Loucy (cell line): ENCODE measurements at regions not wholly inside any gene's neighbourhood (a gene's known extent, or its start where the extent isn't known, plus 50 kb on each side); places are given as distances from the start of the nearest gene placed in this dataset.

ENCODE experiments used
- H2AFZ ChIP-seq: fragments of 200-600 bp; sonication (generic); 2 replicates; pipeline ENCODE4 v1.6.0; 2016; ENCODE audit warnings: antibody characterized with exemption, mild to moderate bottlenecking, low read length, moderate library complexity
- H3F3A ChIP-seq: fragments of 200-600 bp; 2 replicates; pipeline ENCODE4 v1.6.0; 2016; ENCODE audit warnings: antibody characterized with exemption, low read depth, mild to moderate bottlenecking
- H3K27me3 ChIP-seq: fragments of 200-600 bp; sonication (generic); 2 replicates; pipeline ENCODE4 v1.6.1; 2014; ENCODE audit warnings: low read length, mild to moderate bottlenecking; ENCODE audit not compliant: insufficient read depth, poor library complexity, severe bottlenecking
- H3K36me3 ChIP-seq: fragments of 200-600 bp; sonication (generic); 2 replicates; pipeline ENCODE4 v1.6.1; 2016; ENCODE audit warnings: low read length; ENCODE audit not compliant: insufficient read depth
- H3K4me1 ChIP-seq: fragments of 200-600 bp; sonication (generic); 2 replicates; pipeline ENCODE4 v1.5.1; 2014; ENCODE audit warnings: low read length, mild to moderate bottlenecking; ENCODE audit not compliant: insufficient read depth, poor library complexity, severe bottlenecking
- H3K4me2 ChIP-seq: fragments of 200-600 bp; sonication (generic); 2 replicates; pipeline ENCODE4 v1.6.0; 2014; ENCODE audit warnings: antibody characterized with exemption, low read length, low read depth, mild to moderate bottlenecking; ENCODE audit not compliant: poor library complexity, severe bottlenecking
- H3K4me3 ChIP-seq: fragments of 200-600 bp; sonication (generic); 2 replicates; pipeline ENCODE4 v1.5.1; 2014; ENCODE audit warnings: low read length, mild to moderate bottlenecking, mixed read lengths; ENCODE audit not compliant: poor library complexity, severe bottlenecking
- H3K79me2 ChIP-seq: fragments of 200-600 bp; sonication (generic); 2 replicates; pipeline ENCODE4 v1.6.1; 2014; ENCODE audit warnings: low read length; ENCODE audit not compliant: insufficient read depth
- H3K9ac ChIP-seq: fragments of 200-600 bp; sonication (generic); 2 replicates; pipeline ENCODE4 v1.6.0; 2014; ENCODE audit warnings: mild to moderate bottlenecking, low read depth, low read length, moderate library complexity; ENCODE audit not compliant: poor library complexity, severe bottlenecking
- H3K9me2 ChIP-seq: fragments of 200-600 bp; sonication (generic); replicated peaks from 2 replicates; pipeline ENCODE4 v1.6.1; 2016; ENCODE audit warnings: low read depth, low read length, mixed read lengths
- H3K9me3 ChIP-seq: fragments of 200-600 bp; sonication (generic); 2 replicates; pipeline ENCODE4 v1.6.1; 2014; ENCODE audit warnings: mild to moderate bottlenecking, antibody characterized with exemption, low read length, low read depth; ENCODE audit not compliant: insufficient read depth
- H4K20me1 ChIP-seq: fragments of 200-600 bp; sonication (generic); 2 replicates; pipeline ENCODE4 v1.6.0; 2014; ENCODE audit warnings: antibody characterized with exemption, low read length, mild to moderate bottlenecking; ENCODE audit not compliant: insufficient read depth, poor library complexity, severe bottlenecking
- EZH2phosphoT487 ChIP-seq: fragments of 200-600 bp; IDR thresholded peaks from 2 replicates; pipeline ENCODE4 v1.6.1; 2018; ENCODE audit warnings: antibody characterized with exemption, mild to moderate bottlenecking, moderate library complexity, borderline replicate concordance
- TF ChIP-seq, protein P1 (sequence below): fragments of 200-600 bp; sonication (generic); conservative IDR thresholded peaks from 2 replicates; pipeline ENCODE4 v1.5.1; 2014; ENCODE audit warnings: mild to moderate bottlenecking, antibody characterized with exemption, low read length

DNA sequence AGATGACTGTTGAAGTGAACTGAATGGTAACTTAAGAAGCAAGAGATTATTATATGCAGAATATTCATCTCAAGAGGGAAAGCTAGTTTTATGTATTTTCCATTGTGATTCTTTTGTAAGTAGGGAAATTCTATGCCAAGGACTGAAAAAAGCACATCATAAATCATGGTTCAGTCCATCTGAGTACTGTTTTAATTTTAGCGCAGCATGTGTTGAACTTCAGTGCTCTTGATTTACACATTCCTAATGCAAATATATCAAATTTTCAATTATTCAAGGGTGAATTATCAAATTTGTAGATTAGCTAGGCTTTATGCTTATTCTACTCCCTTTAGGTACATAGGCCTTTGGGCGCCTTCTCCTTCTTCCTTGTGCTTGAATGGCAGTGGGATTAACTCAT lies 50.3 kb upstream of the TCF12 start:
- no peak overlapping the region for H3K9ac ChIP-seq
- no peak for TF ChIP-seq EZH2phosphoT487
- TF ChIP-seq, protein P1, sequence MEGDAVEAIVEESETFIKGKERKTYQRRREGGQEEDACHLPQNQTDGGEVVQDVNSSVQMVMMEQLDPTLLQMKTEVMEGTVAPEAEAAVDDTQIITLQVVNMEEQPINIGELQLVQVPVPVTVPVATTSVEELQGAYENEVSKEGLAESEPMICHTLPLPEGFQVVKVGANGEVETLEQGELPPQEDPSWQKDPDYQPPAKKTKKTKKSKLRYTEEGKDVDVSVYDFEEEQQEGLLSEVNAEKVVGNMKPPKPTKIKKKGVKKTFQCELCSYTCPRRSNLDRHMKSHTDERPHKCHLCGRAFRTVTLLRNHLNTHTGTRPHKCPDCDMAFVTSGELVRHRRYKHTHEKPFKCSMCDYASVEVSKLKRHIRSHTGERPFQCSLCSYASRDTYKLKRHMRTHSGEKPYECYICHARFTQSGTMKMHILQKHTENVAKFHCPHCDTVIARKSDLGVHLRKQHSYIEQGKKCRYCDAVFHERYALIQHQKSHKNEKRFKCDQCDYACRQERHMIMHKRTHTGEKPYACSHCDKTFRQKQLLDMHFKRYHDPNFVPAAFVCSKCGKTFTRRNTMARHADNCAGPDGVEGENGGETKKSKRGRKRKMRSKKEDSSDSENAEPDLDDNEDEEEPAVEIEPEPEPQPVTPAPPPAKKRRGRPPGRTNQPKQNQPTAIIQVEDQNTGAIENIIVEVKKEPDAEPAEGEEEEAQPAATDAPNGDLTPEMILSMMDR = no peak
- no peak overlapping the region for H3K4me3 ChIP-seq
- no peaks in the 10 kb centered on the region for H3K9me3 ChIP-seq
- H3K4me2 ChIP-seq = no peak overlapping the region
- H3F3A ChIP-seq = no peaks in the 10 kb centered on the region
- no peak overlapping the region for H2AFZ ChIP-seq
- no peaks in the 10 kb centered on the region for H3K27me3 ChIP-seq
- H3K79me2 ChIP-seq = no peaks in the 10 kb centered on the region
- no peaks in the 10 kb centered on the region for H4K20me1 ChIP-seq
- no peaks in the 10 kb centered on the region for H3K9me2 ChIP-seq
- no peaks in the 10 kb centered on the region for H3K36me3 ChIP-seq
- no peaks in the 10 kb centered on the region for H3K4me1 ChIP-seq

DNA sequence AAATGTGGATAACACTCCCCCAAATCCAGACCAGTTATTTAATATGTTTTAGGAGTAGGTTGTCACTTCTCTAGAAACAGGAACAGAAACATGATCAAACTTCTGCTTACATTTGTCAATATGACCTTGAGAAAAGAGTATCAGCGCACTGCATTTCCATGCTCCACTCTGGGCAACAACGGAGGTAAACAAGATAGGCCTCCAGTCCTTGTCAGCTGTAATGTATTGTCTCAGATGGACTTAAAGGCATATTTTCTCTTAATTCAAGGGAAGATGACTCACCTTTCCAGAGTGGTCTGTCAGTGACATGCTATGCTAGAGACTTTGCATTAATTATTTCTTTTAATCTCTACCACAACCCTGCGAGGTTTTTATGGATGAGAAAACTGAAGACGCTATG lies 51.6 kb upstream of the TCF12 start:
- Histone ChIP-seq H3K36me3 (no peaks in the 10 kb centered on the region), H3K27me3 (no peaks in the 10 kb centered on the region), H3K79me2 (no peaks in the 10 kb centered on the region), H3K9ac (no peak overlapping the region), H3K9me3 (no peaks in the 10 kb centered on the region), H2AFZ (no peak overlapping the region), H3K9me2 (no peaks in the 10 kb centered on the region), H3K4me1 (no peaks in the 10 kb centered on the region), H4K20me1 (no peaks in the 10 kb centered on the region), H3K4me2 (no peak overlapping the region), H3F3A (no peaks in the 10 kb centered on the region), H3K4me3 (no peak overlapping the region)
- TF ChIP-seq EZH2phosphoT487 = no peak
- TF ChIP-seq, protein P1 = no peak

GRCh38 chr15:56857828-56858227 lies 60.6 kb upstream of the TCF12 start:
- Histone ChIP-seq H3K9me3 (no peaks in the 10 kb centered on the region), H3K79me2 (no peaks in the 10 kb centered on the region), H3K4me3 (no peak overlapping the region), H3F3A (no peaks in the 10 kb centered on the region), H2AFZ (no peak overlapping the region), H3K9me2 (no peaks in the 10 kb centered on the region), H3K36me3 (no peaks in the 10 kb centered on the region), H4K20me1 (no peaks in the 10 kb centered on the region), H3K9ac (no peak overlapping the region), H3K4me2 (no peak overlapping the region), H3K4me1 (no peaks in the 10 kb centered on the region), H3K27me3 (no peaks in the 10 kb centered on the region)
- no peak for TF ChIP-seq EZH2phosphoT487
- TF ChIP-seq, protein P1 = no peak
